ENCODE measurements at regions not wholly inside any gene's neighbourhood (a gene's known extent, or its start where the extent isn't known, plus 50 kb on each side); places are given as distances from the start of the nearest gene placed in this dataset.
"Not testable (repeated sequence)": the region's sequence is repeated elsewhere in the genome, so short reads cannot be mapped to it uniquely, and the experiment has no call there.

DNA sequence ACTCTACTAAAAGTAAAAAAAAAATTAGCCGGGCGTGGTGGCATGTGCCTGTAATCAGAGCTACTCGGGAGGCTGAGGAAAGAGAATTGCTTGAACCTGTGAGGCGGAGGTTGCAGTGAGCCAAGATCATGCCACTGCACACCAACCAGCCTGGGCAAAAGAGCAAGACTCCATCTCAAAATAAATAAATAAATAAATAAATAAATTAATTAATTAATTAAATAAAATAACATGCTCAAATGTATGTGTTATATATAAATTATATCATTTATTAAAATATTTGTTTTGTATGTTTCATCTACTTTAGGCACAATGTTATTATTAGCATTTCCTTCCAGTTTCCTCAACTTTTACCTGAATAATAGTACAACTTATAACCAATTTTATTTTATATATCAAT is 229.6 kb downstream of the ALG10 start:
- DNase-seq; CTCF ChIA-PET; H3K4me1 Mint-ChIP-seq (ENCODE audit: low read depth); H3K4me3 Mint-ChIP-seq; H3K27ac Mint-ChIP-seq; intact Hi-C loops (cut with micrococcal nuclease); POLR2A ChIA-PET; H3K27me3 Mint-ChIP-seq; H3K9me3 Mint-ChIP-seq; H3K36me3 Mint-ChIP-seq: not testable (repeated sequence)

DNA sequence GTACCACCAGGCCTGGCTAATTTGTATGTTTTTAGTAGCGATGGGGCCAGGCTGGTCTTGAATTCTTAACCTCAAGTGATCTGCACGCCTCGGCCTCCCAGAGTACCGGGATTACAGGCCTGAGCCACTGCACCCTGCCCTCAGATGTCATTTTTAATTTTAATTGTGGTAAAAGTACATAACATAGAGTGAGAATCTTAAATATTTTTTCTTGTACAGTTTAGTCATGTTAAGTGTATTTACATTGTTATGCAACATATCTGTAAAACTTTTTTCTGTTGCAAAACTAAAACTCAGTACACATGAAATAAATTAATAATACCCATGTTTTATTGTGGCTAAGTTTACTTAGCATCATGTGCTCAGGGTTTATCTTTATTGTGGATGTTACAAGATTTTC is 231.4 kb downstream of the ALG10 start:
- H3K27ac Mint-ChIP-seq, result no peak overlapping the region
- ChIA-PET POLR2A (no interaction called here), CTCF (no interaction called here)
- H3K4me3 Mint-ChIP-seq, result no peak overlapping the region
- no peaks in the 10 kb centered on the region for H3K9me3 Mint-ChIP-seq
- no peaks in the 10 kb centered on the region for H3K27me3 Mint-ChIP-seq
- DNase-seq, result no peak
- intact Hi-C loops (cut with micrococcal nuclease), result no loop called here
- H3K36me3 Mint-ChIP-seq, result no peaks in the 10 kb centered on the region
- H3K4me1 Mint-ChIP-seq (ENCODE audit: low read depth), result no peaks in the 10 kb centered on the region

- Mint-ChIP-seq H3K9me3 (no peaks in the 10 kb centered on the region), H3K27me3 (peaks cover 4% of the 10 kb centered on the region), H3K4me1 (ENCODE audit: low read depth) (no peaks in the 10 kb centered on the region), H3K36me3 (no peaks in the 10 kb centered on the region), H3K27ac (no peak overlapping the region), H3K4me3 (no peak overlapping the region)
- ChIA-PET CTCF (no interaction called here), POLR2A (no interaction called here)
- intact Hi-C loops (cut with micrococcal nuclease), result no loop called here
- DNase-seq, result no peak
These were observed 234.8 kb downstream of the ALG10 start for GRCh38 chr12:34257093-34257492.

GRCh38 chr12:34262140-34262539 is 239.8 kb downstream of the ALG10 start:
- H3K27me3 Mint-ChIP-seq; CTCF ChIA-PET; H3K4me3 Mint-ChIP-seq; intact Hi-C loops (cut with micrococcal nuclease); H3K4me1 Mint-ChIP-seq (ENCODE audit: low read depth); POLR2A ChIA-PET; H3K36me3 Mint-ChIP-seq; H3K27ac Mint-ChIP-seq; DNase-seq; H3K9me3 Mint-ChIP-seq: not testable (repeated sequence)

DNA sequence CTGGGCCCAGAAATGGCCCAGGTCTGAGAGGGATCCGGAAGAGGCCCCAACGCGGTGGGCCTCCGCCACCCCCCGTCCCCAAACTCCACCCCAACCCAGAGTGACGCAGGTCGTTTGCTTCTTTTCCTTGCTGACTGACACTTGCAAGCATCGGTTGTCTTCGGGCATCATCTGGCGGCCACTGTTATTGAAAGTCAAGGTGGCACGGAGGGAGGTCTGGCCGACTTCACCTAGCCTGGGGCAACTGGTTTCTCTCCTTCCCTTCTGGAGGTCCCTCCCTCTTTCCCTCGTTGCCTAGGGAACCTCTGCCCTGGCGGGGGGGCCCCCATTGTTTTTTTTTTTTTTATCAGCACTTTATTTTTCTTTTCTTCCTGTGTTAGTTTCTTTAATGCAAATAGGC is 241.8 kb downstream of the ALG10 start:
- H3K27me3 Mint-ChIP-seq, result peaks cover 4% of the 10 kb centered on the region
- DNase-seq, result no peak

DNA sequence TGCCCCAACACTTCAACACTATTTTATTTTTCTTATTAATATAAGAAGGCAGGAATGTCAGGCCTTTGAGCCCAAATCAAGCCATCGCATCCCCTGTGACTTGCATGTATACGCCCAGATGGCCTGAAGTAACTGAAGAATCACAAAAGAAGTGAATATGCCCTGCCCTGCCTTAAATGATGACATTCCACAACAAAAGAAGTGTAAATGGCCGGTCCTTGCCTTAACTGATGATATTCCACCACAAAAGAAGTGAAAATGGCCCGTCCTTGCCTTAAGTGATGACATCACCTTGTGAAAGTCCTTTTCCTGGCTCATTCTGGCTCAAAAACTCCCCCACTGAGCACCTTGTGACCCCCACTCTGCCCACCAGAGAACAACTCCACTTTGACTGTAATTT is 251.4 kb downstream of the ALG10 start:
- DNase-seq; H3K4me1 Mint-ChIP-seq (ENCODE audit: low read depth); H3K36me3 Mint-ChIP-seq; H3K27ac Mint-ChIP-seq; CTCF ChIA-PET; intact Hi-C loops (cut with micrococcal nuclease); H3K27me3 Mint-ChIP-seq; H3K4me3 Mint-ChIP-seq; H3K9me3 Mint-ChIP-seq; POLR2A ChIA-PET: not testable (repeated sequence)

More for the DNA sequence above, 241.8 kb downstream of the ALG10 start:
- H3K36me3 Mint-ChIP-seq, result no peaks in the 10 kb centered on the region
- no peak overlapping the region for H3K27ac Mint-ChIP-seq
- intact Hi-C loops (cut with micrococcal nuclease), result no loop called here
- peaks cover 4% of the 10 kb centered on the region for H3K9me3 Mint-ChIP-seq
- no peaks in the 10 kb centered on the region for H3K4me1 Mint-ChIP-seq (ENCODE audit: low read depth)
- ChIA-PET POLR2A (no interaction called here), CTCF (no interaction called here)
- no peak overlapping the region for H3K4me3 Mint-ChIP-seq

GRCh38 chr12:34275129-34275528 is 252.8 kb downstream of the ALG10 start:
- intact Hi-C loops (cut with micrococcal nuclease), result no loop called here
- ChIA-PET CTCF (no interaction called here), POLR2A (no interaction called here)
- no peak for DNase-seq
- Mint-ChIP-seq H3K27me3 (no peaks in the 10 kb centered on the region), H3K9me3 (no peaks in the 10 kb centered on the region), H3K4me3 (no peak overlapping the region), H3K36me3 (no peaks in the 10 kb centered on the region), H3K27ac (no peak overlapping the region), H3K4me1 (ENCODE audit: low read depth) (no peaks in the 10 kb centered on the region)

- Mint-ChIP-seq H3K9me3 (peaks cover 48% of the 10 kb centered on the region), H3K4me1 (ENCODE audit: low read depth) (no peaks in the 10 kb centered on the region), H3K27ac (no peak overlapping the region), H3K36me3 (no peaks in the 10 kb centered on the region), H3K27me3 (no peaks in the 10 kb centered on the region), H3K4me3 (no peak overlapping the region)
- no peak for DNase-seq
- POLR2A ChIA-PET, result no interaction called here
- intact Hi-C loops (cut with micrococcal nuclease), result no loop called here
- CTCF ChIA-PET, result no interaction called here
These were observed 264.2 kb downstream of the ALG10 start for GRCh38 chr12:34286483-34286882.

GRCh38 chr12:34286934-34287333 is 264.6 kb downstream of the ALG10 start:
- ChIA-PET POLR2A (no interaction called here), CTCF (no interaction called here)
- no peak for DNase-seq
- H3K27me3 Mint-ChIP-seq, result no peaks in the 10 kb centered on the region
- no peak overlapping the region for H3K27ac Mint-ChIP-seq
- H3K4me3 Mint-ChIP-seq, result no peak overlapping the region
- H3K36me3 Mint-ChIP-seq, result no peaks in the 10 kb centered on the region
- H3K4me1 Mint-ChIP-seq (ENCODE audit: low read depth), result no peaks in the 10 kb centered on the region
- intact Hi-C loops (cut with micrococcal nuclease), result no loop called here
- peaks cover 46% of the 10 kb centered on the region for H3K9me3 Mint-ChIP-seq

GRCh38 chr12:34287437-34287836 is 265.1 kb downstream of the ALG10 start:
- CTCF ChIA-PET, result no interaction called here
- Mint-ChIP-seq H3K4me1 (ENCODE audit: low read depth) (no peaks in the 10 kb centered on the region), H3K4me3 (no peak overlapping the region), H3K36me3 (no peaks in the 10 kb centered on the region), H3K9me3 (peaks cover 44% of the 10 kb centered on the region), H3K27me3 (no peaks in the 10 kb centered on the region), H3K27ac (no peak overlapping the region)
- intact Hi-C loops (cut with micrococcal nuclease), result no loop called here
- POLR2A ChIA-PET, result no interaction called here
- DNase-seq, result no peak

GRCh38 chr12:34287986-34288962 is 266.0 kb downstream of the ALG10 start:
- ChIA-PET CTCF (no interaction called here), POLR2A (no interaction called here)
- DNase-seq, result no peak
- Mint-ChIP-seq H3K4me1 (ENCODE audit: low read depth) (no peaks in the 10 kb centered on the region), H3K36me3 (no peaks in the 10 kb centered on the region), H3K4me3 (no peak overlapping the region), H3K27me3 (no peaks in the 10 kb centered on the region), H3K9me3 (peaks cover 40% of the 10 kb centered on the region), H3K27ac (no peak overlapping the region)
- intact Hi-C loops (cut with micrococcal nuclease), result no loop called here

DNA sequence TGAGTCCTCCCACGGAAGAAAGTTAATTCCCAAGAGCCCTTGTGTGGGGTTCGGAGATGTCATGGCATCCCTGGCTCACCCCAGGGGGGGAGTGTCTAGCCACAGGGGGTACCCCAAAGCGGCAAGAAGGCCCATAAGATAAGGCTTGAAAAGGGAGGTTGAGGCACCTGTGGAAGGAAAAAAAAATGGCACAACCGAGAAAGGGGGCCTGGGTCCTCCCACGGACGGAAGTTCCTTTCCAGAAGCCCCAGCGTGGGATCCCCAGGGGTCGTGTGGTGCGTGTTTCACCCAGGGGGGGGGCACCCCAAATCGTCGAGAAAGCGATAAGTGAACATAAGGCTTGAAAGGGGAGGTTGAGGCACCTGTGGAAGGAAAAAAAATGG is 266.7 kb downstream of the ALG10 start:
- Mint-ChIP-seq H3K4me3 (no peak overlapping the region), H3K27me3 (no peaks in the 10 kb centered on the region), H3K36me3 (no peaks in the 10 kb centered on the region), H3K9me3 (peaks cover 37% of the 10 kb centered on the region), H3K27ac (no peak overlapping the region), H3K4me1 (ENCODE audit: low read depth) (no peaks in the 10 kb centered on the region)
- intact Hi-C loops (cut with micrococcal nuclease), result no loop called here
- POLR2A ChIA-PET, result no interaction called here
- no peak for DNase-seq
- CTCF ChIA-PET, result no interaction called here

Data from activated CD4-positive, alpha-beta memory T cell treated with anti-CD3 and anti-CD28 coated beads for 36 hours (primary cell).